ENCODE measurements at regions not wholly inside any gene's neighbourhood (a gene's known extent, or its start where the extent isn't known, plus 50 kb on each side); places are given as distances from the start of the nearest gene placed in this dataset.
A peak's percentile ranks its signal among the peaks of the same experiment; 100 is the strongest.

DNA sequence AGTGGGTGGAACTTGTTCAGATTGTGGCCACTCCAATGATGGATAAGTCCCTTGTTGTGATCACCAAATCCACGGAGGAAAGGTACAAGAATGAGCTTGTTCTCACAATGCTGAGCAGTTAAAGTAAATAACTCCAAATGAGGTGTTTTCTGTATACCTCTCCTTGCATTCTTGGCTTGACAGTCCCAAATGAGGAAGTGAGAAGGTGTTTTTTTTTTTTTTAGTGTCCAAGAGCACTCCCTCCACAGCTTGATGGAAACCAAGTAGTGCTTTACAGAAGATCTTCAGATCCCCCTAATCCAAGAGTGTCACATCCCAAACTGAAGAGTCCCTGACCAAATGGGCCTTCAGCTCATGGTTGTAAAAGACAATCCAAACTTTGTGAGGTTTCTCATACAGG, 153.6 kb downstream of the ATP23 start:
- Histone ChIP-seq H3K27ac (replicated peaks) (no peak overlapping the region), H3K27me3 (ENCODE audit: insufficient read depth, poor library complexity, severe bottlenecking) (no peaks in the 10 kb centered on the region), H3K4me3 (replicated peaks; ENCODE audit: insufficient read depth, low read length) (no peak overlapping the region)
- TF ChIP-seq SPI1 (IDR thresholded peaks at IDR 0.05; ENCODE audit: borderline replicate concordance, low read depth) = peak; percentile 90
- TF ChIP-seq POLR2AphosphoS5 (IDR thresholded peaks at IDR 0.05; ENCODE audit: low read depth) = no peak
- DNase-seq (ENCODE audit: low read depth in 1 of 2, low spot score in 1 of 2) = no peak

DNA sequence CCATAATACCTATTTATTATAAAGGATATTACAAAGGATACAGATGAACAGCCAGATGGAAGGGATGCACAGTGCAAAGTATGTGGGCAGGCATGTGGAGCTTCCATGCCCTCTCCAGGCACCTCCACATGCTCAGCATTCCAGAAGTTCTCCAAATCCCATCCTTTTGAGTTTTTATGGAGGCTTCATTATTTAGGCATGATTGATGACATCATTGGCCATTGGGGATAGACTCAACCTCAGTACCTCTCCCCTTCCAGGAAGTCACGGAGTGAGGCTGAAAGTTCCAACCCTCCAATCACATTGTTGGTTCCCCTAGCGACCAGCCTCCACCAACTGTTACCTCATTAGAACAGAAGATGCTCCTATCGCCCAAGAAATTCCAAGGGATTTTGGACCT, 156.4 kb downstream of the ATP23 start:
- DNase-seq (ENCODE audit: low read depth in 1 of 2, low spot score in 1 of 2) = no peak
- no peak overlapping the region for H3K27ac ChIP-seq (replicated peaks)
- no peaks in the 10 kb centered on the region for H3K27me3 ChIP-seq (ENCODE audit: insufficient read depth, poor library complexity, severe bottlenecking)
- TF ChIP-seq, protein P1, sequence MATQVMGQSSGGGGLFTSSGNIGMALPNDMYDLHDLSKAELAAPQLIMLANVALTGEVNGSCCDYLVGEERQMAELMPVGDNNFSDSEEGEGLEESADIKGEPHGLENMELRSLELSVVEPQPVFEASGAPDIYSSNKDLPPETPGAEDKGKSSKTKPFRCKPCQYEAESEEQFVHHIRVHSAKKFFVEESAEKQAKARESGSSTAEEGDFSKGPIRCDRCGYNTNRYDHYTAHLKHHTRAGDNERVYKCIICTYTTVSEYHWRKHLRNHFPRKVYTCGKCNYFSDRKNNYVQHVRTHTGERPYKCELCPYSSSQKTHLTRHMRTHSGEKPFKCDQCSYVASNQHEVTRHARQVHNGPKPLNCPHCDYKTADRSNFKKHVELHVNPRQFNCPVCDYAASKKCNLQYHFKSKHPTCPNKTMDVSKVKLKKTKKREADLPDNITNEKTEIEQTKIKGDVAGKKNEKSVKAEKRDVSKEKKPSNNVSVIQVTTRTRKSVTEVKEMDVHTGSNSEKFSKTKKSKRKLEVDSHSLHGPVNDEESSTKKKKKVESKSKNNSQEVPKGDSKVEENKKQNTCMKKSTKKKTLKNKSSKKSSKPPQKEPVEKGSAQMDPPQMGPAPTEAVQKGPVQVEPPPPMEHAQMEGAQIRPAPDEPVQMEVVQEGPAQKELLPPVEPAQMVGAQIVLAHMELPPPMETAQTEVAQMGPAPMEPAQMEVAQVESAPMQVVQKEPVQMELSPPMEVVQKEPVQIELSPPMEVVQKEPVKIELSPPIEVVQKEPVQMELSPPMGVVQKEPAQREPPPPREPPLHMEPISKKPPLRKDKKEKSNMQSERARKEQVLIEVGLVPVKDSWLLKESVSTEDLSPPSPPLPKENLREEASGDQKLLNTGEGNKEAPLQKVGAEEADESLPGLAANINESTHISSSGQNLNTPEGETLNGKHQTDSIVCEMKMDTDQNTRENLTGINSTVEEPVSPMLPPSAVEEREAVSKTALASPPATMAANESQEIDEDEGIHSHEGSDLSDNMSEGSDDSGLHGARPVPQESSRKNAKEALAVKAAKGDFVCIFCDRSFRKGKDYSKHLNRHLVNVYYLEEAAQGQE (IDR thresholded peaks at IDR 0.05; ENCODE audit: insufficient replicate concordance, low read depth) = no peak
- TF ChIP-seq SPI1 (IDR thresholded peaks at IDR 0.05; ENCODE audit: borderline replicate concordance, low read depth) = no peak
- TF ChIP-seq, protein P2, sequence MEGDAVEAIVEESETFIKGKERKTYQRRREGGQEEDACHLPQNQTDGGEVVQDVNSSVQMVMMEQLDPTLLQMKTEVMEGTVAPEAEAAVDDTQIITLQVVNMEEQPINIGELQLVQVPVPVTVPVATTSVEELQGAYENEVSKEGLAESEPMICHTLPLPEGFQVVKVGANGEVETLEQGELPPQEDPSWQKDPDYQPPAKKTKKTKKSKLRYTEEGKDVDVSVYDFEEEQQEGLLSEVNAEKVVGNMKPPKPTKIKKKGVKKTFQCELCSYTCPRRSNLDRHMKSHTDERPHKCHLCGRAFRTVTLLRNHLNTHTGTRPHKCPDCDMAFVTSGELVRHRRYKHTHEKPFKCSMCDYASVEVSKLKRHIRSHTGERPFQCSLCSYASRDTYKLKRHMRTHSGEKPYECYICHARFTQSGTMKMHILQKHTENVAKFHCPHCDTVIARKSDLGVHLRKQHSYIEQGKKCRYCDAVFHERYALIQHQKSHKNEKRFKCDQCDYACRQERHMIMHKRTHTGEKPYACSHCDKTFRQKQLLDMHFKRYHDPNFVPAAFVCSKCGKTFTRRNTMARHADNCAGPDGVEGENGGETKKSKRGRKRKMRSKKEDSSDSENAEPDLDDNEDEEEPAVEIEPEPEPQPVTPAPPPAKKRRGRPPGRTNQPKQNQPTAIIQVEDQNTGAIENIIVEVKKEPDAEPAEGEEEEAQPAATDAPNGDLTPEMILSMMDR (IDR thresholded peaks at IDR 0.05; ENCODE audit: insufficient read depth, low read length) = no peak
- TF ChIP-seq GABPA (IDR thresholded peaks at IDR 0.05; ENCODE audit: low read depth) = no peak
- no peak for TF ChIP-seq POLR2AphosphoS5 (IDR thresholded peaks at IDR 0.05; ENCODE audit: low read depth)
- no peak overlapping the region for H3K4me3 ChIP-seq (replicated peaks; ENCODE audit: insufficient read depth, low read length)

DNA sequence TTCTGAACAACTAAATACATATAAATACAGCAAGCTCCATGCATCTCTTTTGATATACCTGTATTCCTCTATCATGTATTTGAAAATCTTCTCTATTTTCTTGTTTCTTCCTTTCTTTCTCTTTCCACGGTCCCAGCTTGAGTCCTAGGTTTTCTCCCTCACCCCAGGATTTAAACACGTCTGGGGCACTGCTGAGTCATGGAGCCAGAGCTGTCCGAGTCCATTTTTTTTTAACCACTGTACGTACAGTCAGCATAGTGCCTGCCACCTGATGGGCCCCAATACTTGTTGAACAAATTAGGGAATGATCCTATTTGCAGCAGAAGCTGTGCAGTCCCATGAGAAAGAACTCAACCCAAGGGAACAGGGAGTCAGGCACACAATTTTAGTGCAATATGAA, 158.1 kb downstream of the ATP23 start:
- TF ChIP-seq GABPA (IDR thresholded peaks at IDR 0.05; ENCODE audit: low read depth) (no peak), POLR2AphosphoS5 (IDR thresholded peaks at IDR 0.05; ENCODE audit: low read depth) (no peak), SPI1 (IDR thresholded peaks at IDR 0.05; ENCODE audit: borderline replicate concordance, low read depth) (no peak)
- TF ChIP-seq, protein P2 (IDR thresholded peaks at IDR 0.05; ENCODE audit: insufficient read depth, low read length) = no peak
- TF ChIP-seq, protein P1 (IDR thresholded peaks at IDR 0.05; ENCODE audit: insufficient replicate concordance, low read depth) = no peak
- Histone ChIP-seq H3K27me3 (ENCODE audit: insufficient read depth, poor library complexity, severe bottlenecking) (no peaks in the 10 kb centered on the region), H3K4me3 (replicated peaks; ENCODE audit: insufficient read depth, low read length) (no peak overlapping the region), H3K27ac (replicated peaks) (no peak overlapping the region)
- no peak for DNase-seq (ENCODE audit: low read depth in 1 of 2, low spot score in 1 of 2)

DNA sequence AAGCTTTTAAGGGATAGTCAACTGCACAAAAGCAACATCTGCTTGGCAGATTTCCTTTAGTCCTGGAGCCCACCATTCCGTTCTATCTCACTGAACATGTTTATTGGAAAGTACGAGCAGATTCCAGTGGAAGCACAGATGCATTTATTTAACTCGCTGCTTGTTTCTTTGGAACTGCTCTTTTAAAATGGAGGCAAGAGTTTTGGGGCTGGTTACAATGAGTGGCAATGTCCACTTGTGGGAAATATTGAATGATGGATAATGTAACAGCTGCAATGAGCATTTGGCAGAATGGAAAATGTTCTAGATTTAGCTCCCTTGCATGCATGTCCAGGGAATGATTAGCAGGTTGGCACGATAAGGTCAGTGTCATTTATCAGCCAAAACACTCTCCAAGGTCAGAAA, 163.0 kb downstream of the ATP23 start:
- Histone ChIP-seq H3K27ac (replicated peaks) (no peak overlapping the region), H3K27me3 (ENCODE audit: insufficient read depth, poor library complexity, severe bottlenecking) (no peaks in the 10 kb centered on the region), H3K4me3 (replicated peaks; ENCODE audit: insufficient read depth, low read length) (no peak overlapping the region)
- TF ChIP-seq, protein P2 (IDR thresholded peaks at IDR 0.05; ENCODE audit: insufficient read depth, low read length) = no peak
- TF ChIP-seq SPI1 (IDR thresholded peaks at IDR 0.05; ENCODE audit: borderline replicate concordance, low read depth) = no peak
- TF ChIP-seq POLR2AphosphoS5 (IDR thresholded peaks at IDR 0.05; ENCODE audit: low read depth) = no peak
- TF ChIP-seq, protein P1 (IDR thresholded peaks at IDR 0.05; ENCODE audit: insufficient replicate concordance, low read depth) = no peak
- no peak for TF ChIP-seq GABPA (IDR thresholded peaks at IDR 0.05; ENCODE audit: low read depth)
- DNase-seq (ENCODE audit: low read depth in 1 of 2, low spot score in 1 of 2) = no peak

All from HL-60 (cell line).